ENCODE measurements at regions not wholly inside any gene's neighbourhood (a gene's known extent, or its start where the extent isn't known, plus 50 kb on each side); places are given as distances from the start of the nearest gene placed in this dataset.
"Not testable (repeated sequence)": the region's sequence is repeated elsewhere in the genome, so short reads cannot be mapped to it uniquely, and the experiment has no call there.

DNA sequence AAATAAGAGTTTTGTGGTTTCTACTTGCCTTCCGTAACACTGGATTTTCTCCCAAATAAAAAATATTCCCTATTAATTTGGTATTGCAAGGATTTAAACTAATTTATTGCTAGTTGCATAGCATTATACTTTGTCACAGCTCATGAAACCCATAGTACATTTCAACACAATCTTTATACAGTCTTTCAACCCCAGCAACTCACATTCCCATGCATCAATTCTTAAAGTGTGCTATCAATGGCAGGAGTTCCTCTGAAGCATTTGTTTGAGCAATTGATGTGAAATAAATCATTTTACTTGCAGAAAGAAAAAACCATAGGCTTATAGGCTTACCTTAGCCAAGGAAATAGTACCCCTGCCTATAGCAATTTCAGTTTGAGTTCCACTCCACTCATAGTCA lies 251.9 kb downstream of the PAPSS1 start:
- DNase-seq = no peak

DNA sequence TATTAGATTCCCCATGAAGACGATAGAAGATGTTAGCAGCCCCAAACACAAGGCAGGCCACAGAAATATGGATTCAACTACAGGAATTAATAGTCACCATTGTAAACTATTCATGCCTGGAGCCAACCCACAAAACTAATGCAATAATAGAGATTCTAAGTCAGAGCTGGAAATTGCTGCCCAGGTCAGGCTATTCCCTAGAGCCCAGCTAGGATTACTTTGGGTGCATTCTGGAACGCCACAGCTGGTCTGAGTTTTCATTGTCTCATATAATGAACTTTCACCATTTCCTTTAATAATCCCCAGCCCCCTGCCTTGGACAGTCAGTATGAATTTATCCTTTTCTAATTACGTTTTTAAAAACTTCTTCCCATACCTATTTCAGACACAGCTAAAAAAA lies 252.6 kb downstream of the PAPSS1 start:
- DNase-seq = no peak

DNA sequence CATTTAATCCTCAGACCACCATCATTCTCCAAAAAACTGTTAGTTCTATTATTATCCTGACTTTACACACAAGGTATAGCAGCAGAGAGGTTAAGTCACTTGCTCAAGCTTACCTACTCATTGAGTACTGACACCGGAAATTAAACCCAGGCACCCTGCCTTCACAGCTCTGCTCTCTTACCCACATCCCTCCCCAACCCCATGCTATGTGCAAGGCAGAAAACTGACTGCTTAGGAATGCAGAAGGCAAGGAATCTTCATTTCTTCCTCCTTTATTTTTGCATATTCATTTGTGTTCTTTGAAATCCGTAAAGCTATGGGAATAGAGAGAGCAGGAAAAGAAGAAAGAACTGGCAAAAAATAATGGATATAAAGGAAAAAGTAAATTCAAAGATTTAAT lies 261.8 kb downstream of the PAPSS1 start:
- no peak for DNase-seq

DNA sequence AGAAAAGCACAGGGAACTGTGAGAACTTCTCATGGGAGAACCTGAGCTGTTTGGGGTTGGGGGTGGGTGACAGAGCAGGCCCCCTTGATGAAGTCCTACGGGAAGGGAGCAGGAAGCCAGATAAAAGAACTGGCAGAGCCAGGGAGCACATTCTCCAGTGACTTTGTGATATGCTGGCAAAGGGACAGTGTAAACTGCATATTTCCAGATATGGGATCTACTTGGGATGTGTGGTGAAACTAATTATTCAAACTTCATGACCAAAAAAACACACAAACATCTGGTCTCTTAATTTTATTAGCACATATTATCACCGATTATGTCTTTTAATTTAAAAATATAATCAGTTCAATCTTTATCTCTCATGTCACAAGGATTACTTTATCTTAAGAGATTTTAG lies 266.0 kb downstream of the PAPSS1 start:
- no peak for DNase-seq

DNA sequence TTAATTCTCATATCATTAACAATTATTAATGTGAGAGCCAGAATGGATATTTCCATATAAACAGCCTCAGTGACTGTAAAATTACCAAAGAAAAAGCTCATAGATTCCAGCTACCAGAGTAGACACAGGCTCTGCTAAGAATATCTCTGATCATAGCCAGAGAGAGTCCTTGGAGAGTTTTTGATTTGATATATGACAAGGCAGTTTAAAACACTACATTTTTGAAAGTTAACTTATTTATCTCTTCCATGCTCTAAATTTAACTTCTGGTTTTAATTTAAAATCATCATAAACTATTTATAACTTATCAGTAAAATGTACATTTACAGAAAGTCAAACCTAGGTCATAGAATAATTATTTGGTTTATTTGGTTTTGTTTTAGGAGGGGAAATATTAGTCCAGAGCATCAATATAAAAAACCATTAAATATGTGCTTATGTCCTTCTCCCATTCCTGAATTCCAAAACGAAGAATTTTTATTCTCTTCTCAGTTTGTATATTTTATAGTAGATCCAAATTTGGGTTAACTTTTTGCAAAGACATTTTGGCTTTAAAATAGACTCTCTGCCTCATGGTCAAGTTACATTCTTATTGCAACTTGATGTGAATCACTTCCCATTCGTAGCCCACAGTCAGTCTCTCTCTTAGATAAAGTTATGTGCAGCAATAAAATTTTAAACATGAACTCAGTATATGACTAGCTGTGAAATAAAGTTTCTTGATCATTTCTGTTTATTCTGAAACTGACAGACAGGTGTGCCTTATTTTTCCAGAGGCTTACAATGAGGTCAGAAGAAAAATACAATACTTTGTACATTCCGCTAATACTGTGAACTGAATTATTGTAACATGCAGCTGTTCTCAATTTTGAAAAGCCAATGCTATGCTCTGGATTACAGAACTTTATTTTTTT lies 267.1 kb downstream of the PAPSS1 start:
- DNase-seq = no peak

DNA sequence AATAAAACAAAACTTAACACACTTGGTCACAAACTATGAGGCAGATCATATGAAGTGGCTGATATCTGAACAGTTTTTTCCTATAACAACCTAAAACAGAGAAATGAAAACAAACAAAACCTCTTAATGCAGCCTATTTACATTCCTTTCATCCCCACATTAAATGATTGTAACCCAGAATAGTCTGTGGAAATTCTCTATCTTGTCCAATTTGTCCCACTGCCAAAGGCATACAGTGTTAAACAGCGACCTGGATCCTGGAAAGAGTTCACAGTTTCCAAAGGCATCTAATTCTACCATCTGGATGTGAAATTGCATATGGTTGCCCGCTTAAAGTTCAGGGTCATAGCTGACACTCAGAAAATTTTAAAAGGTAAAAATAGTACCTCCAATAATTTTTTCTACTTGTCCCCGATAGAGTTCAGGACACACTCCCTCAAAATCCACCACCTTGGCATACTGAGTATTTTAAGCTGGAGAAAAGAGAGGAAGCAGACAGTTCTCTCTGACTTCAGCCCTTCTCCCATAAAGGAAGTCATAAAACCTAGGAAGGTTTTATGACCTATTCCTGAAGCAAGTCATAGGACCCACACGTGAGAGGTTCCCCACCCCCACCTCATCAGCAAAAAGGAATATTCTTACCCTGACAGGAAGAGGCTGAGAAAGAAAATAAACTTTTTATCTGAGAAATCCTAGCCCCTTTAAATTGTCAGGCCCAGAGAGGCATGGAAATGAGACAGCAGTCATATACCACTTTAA lies 270.2 kb downstream of the PAPSS1 start:
- no peak for DNase-seq

DNA sequence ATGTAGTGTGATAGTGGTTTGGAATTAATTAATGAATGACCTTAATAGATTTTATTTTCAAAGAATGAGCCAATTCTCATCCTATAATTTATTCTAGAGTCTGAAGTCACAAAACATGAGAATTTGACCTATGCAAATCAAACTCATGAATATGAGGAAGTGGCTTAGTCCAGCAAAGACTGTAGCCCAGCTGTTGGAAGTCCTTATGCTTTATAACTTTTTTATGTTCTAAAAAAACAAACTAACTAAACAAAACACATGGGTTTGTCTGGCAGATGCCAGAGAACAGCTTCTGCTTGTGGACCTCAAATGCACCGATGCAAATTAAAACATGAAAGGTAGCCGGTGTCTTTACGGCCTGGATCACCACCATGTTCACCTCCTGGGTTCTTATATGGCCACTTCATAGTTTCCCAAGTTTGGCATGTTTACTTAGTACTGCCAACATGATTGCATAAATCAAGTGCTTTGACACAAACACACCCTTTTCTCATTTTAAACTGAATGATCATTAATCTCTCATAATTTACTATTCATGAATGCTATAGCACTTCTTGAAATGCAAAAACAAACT lies 277.4 kb downstream of the PAPSS1 start:
- DNase-seq = no peak

DNA sequence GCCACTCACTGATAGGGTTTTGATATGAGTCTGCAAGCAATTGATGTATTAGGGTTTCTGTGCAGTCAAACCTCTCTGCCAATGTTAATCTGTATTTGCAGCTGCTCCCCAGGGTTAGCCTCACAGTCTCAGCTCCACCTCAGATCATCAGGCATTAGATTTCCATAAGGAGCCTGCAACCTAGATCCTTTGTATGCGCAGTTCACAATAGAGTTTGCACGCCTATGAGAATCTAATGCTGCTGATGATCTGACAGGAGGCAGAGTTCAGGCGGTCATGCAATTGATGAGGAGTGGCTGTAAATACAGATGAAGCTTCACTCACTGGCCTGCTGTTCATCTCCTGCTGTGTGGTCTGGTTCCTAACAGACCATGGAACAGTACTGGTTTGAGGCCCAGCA lies 280.6 kb downstream of the PAPSS1 start:
- DNase-seq = no peak

DNA sequence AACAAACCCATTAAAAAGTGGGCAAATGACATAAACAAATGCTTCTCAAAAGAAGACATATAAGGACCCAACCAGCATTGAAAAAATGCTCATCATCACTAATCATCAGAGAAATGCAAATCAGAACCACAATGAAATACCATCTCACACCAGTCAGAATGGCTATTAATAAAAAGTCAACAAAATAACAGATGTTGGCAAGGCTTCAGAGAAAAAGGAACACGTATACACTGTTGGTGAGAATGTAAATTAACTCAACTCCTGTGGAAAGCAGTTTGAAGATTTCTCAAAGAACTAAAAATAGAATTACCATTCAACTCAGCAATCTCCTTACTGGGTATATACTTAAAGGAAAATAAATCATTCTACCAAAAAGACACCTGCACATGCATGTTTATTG lies 283.6 kb downstream of the PAPSS1 start:
- DNase-seq = not testable (repeated sequence)

DNA sequence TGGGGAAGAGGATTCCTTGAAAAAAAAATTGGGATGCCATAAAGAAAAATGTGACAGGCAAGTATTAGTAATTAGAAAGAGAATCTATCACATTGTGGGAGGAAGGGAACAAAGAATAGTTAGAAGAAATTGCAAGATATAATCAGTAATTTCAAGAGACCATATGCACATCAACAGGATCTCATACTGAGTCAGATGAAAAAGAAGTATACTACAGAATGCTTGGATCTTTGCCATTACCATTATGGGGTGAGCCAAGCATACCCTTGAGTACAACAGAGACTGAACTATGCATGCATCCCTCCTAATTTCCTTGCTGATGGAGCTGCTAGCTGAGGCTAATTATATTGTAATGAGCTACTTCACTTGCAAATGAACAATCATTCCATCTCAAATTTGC lies 287.6 kb downstream of the PAPSS1 start:
- no peak for DNase-seq

DNA sequence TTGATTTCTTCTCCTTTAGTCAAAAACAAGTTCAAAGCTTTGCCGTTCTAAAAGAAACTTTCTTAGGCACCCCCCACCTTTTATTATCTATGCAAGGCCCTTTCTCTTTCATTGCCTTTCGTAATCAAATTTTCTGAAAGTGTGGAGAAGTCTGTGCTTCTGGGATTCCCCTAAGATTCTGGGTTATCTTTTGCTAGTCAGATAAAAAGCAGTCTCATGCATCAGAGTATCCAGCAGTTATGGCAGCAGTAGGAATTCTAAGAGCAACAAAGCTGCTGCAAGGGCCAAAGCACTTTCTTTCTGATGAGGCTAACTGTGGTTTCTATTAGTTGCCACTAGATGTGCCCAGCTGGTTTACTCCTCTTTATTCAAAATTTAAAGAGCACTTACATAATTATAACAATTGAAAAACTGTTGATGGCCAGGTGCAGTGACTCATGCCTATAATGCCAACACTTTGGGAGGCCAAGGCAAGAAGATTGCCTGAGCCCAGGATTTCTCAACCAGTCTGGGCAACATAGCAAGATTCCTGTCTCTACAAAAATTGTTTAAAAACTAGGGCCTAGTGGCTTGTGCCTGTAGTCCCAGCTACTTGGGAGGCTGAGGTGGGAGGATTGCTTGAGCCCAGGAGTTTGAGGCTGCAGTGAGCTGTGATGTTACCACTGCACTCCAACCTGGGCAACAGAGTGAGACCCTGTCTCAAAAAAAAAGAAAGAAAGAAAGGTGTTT lies 296.2 kb downstream of the PAPSS1 start:
- no peak for DNase-seq

DNA sequence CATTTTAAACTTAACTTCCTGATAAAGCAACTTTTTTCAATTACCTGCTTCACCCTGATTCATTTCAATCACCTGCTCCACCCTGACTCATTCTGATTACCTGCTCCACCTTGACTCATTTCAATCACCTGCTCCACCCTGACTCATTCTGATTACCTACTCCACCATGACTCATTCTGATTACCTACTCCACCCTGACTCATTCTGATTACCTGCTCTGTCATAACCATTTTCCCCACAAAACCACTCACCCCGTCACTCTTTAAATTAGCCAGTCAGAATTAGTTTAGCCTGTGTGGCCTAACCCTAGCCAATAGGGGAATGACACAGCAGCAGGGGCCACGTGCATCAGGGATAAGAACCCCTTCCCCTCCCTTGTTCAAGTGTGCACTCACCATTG lies 300.5 kb downstream of the PAPSS1 start:
- not testable (repeated sequence) for DNase-seq

DNA sequence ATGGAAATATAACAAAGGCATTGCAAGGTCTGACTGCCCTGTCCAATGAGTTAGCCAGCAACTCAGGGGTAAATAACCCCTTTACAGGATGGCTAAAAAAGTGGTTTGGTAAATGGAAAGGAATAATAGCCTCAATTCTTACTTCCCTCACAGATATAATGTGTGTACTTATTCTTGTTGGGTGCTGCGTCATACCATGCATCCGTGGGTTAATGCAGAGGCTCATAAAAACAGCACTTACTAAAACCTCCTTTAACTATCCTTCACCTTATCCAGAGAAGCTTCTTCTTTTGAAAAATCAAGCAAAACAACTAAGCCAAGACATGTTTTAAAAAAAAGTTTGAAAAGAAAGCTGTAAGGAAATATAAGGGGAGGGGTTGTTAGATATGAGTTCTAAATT lies 301.0 kb downstream of the PAPSS1 start:
- no peak for DNase-seq

DNA sequence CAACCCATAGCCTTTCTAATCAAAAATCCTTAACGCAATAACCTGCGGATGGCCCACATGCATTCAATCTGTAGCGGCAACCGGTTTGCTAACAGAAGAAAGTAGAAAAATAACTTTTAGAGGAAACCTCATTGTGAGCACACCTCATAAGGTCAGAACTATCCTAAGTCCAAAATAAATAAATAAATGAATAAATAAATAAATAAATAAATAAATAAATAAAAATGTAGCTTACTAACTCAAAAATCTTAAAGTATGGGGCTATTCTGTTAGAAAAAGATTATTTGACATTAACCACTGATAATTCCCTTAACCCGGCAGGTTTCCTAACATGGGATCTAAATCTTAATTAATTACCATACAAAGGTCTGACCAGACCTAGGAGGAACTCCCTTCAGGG lies 304.5 kb downstream of the PAPSS1 start:
- DNase-seq = not testable (repeated sequence)

DNA sequence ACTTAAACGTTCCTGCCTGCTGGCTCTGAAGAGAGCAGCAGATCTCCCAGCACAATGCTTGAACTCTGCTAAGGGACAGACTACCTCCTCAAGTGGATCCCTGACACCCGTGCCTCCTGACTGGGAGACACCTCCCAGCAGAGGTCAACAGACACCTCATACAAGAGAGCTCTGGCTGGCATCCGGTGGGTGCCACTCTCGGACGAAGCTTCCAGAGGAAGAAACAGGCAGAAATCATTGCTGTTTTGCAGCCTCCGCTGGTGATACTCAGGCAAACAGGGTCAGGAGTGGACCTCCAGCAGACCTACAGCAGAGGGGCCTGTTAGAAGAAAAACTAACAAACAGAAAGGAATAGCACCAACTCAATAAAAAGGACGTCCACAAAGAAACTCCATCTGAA lies 310.2 kb downstream of the PAPSS1 start:
- DNase-seq = not testable (repeated sequence)

DNA sequence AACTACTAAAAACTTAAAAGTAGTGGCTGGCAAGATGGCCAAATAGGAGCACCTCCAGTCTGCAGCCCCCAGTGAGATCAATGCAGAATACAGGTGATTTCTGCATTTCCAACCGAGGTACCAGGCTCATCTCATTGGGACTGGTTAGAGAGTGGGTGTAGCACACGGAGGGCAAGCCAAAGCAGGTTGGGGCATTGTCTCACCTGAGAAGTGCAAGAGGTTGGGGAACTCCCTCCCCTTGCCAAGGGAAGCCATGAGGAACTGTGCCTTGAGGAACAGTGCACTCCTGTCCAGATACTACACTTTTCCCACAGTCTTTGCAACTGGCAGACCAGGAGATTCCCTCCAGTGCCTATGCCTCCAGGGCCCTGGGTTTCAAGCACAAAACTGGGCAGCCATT lies 311.1 kb downstream of the PAPSS1 start:
- DNase-seq = no peak

DNA sequence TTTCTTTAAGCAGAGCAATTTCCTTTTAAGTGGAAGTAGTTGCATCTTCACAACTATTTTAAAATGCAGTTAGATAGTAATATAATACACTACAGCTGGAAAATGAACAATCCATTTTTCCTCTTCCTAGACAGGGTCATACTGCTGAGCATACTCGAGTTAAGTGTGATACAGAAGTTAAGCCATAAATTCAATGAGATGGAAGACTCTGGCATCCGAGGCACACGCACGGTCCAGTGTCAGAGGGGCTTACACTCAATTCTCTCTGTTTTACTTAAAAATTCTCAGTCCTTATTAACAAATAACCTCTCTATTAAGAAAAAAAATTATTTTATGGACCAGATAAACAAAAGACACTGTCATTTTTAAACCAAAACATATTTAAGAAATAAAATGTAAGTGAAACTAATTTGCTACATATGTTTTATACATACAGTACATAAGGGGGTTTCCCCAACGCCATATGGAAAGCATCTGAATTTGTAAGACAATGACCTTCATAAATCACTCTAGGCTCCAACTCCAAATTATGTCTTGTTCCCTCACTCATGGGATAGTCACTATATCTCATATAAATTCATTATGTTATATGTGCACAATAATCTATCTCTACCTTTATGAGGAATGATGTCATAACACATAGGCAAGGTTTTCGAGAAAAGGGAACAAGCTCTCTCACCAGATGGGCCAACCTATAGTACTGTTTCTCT lies 315.3 kb downstream of the PAPSS1 start:
- DNase-seq = no peak

DNA sequence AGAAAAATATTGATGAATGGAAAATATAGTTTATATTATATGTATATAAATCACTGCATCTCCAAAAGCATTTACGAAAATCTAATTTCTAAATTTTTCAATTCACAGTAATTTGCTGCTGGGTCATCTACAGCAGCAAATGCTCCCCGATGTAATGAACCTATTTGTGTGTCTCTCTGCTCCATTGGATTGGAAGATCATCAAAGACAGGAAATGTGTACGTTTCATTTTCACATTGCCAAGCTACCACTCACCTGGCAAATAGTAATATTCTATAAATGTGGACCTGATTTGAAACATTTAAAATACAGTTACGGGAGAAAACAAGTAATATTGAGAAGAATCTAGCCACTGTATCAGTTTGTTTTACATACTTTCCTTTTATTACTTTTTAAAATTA lies 317.7 kb downstream of the PAPSS1 start:
- no peak for DNase-seq

DNA sequence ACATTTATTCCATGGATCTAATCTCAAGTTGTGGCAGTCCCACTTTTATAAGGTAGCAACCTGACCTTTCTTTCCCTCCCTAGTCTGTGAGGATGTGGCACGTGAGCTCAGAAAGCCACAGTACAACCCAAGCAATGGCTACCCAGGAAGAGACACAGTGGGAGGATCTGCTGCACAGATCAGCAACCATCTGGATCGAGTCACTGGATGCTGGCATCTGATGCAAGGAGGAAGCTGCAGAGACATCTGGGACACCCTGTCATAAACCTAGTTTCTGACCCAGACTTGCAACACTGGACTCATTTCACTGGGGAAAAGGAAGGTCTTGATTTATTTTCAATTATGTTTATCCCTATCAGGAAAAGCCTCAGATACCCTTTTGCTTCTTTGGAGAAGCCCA lies 327.1 kb downstream of the PAPSS1 start:
- no peak for DNase-seq

DNA sequence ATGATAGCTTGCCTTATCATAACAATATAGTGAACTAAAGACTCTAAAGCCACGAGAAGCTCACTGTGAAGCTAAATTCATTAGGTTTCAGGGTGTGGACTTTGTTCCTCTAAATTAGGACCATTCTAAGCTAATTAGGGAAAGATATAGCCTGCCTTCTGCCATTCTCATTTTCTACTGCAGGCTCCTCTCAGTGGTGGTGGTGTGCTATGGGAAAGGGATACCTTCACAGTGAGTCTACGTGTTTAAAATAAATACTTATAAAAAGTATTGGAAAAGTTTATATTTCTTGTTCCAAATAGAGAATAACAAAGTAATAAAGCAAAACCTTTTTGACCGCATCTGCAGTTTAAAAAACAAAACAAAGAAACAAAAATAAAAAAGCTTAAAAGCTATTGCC lies 327.7 kb downstream of the PAPSS1 start:
- DNase-seq = no peak

DNA sequence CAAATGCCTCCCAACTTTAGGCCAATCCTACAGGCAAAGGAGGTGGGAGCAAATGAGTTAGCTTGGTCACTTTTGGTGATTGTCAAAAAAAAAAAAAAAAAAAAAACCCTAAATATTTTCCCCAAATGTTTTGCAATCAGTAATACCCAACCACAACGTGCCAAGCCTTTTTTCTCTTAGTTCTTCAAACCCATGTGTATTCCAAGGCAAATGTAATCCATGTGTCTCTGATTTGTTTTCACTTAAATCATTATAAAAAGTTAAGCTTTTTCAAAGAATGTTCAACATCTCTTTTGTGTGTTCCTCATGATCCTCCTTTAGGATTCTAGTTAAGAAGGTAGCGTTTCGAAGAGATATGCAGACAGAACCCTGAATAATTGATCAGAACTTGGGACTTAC lies 328.4 kb downstream of the PAPSS1 start:
- DNase-seq = no peak

DNA sequence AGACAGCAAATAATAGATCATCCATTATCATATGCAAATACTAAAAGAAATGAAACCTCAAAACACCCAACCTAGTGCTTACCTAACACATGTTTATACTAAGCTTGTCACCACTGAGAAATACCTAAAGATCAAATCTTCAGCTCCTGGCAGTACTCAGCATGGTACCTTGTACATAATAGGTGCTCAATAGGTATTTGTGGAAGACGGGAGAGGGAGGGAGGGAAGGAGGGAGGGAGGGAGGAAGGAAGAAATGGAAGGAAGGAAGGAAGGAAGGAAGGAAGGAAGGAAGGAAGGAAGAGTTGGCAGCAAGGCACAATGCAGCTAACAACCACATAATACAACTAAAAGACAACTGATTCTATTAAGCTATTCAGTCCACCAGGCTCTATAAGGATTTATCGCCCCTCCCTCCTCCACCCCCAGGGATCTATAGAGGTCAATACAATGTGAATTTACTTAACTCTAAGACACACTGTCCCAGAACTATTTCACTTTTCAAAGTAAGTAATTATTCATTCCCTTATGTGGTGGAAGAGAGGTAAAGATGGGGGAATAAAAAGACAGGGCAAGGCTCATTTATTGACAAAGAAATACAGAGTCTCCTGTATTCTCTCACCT lies 328.9 kb downstream of the PAPSS1 start:
- no peak for DNase-seq

Measured in hippocampal formation (tissue), 2 donors.